HAP-1 (cell line): ENCODE measurements at regions not wholly inside any gene's neighbourhood (a gene's known extent, or its start where the extent isn't known, plus 50 kb on each side); places are given as distances from the start of the nearest gene placed in this dataset.

Experiments used
- DNase-seq, 2 experiments: peaks; one replicate each; pipeline ENCODE4 v3.0.0-alpha.2; 2016 to 2020; ENCODE audit warnings: low spot score in 2 of 2
- H3K27me3 ChIP-seq: fragments of 250-450 bp; sonication (Bioruptor Pico); 2 replicates; pipeline ENCODE4 v1.5.1; 2020; ENCODE audit warnings: low read depth, mild to moderate bottlenecking, moderate library complexity
- H3K36me3 ChIP-seq: fragments of 250-450 bp; sonication (Bioruptor Pico); replicated peaks from 2 replicates; pipeline ENCODE4 v1.5.1; 2020; ENCODE audit warnings: mild to moderate bottlenecking
- H3K4me1 ChIP-seq: fragments of 250-450 bp; sonication (Bioruptor Pico); 2 replicates; pipeline ENCODE4 v1.5.1; 2020; ENCODE audit warnings: mild to moderate bottlenecking
- H3K4me3 ChIP-seq: fragments of 250-450 bp; sonication (Bioruptor Pico); 2 replicates; pipeline ENCODE4 v1.5.1; 2020; ENCODE audit warnings: mild to moderate bottlenecking, moderate library complexity
- H3K9me3 ChIP-seq: fragments of 250-450 bp; sonication (Bioruptor Pico); 2 replicates; pipeline ENCODE4 v1.5.1; 2020; ENCODE audit warnings: mild to moderate bottlenecking, moderate library complexity
- in situ Hi-C: fragments of 300-500 bp; cut with MboI; formaldehyde crosslinking; loops from 3 replicates; pipeline ENCODE4 v1.14.3; 2020; ENCODE audit warnings: low sequenced_read_pairs, inconsistent platforms, mixed read lengths

DNA sequence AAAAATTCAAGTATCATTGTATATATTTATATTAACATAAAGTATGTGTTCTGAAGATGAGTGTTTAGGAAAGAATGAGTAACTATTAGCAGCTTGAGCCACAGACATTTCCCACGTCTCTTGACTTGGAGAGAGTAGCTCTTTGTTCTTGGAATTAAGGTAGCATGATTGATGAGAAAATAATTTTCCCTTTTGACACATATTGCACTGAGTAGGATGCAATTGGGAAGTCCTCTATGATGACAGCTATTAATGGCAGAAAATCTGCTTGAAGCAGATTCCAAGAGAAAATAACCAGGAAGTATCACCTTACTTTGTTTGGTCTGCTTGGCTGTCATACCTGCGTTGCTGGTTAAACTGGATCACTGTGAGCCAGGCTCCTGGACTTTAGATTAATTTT lies 204.8 kb downstream of the TLE4 start:
- DNase-seq: no peak

More for the DNA sequence above, 204.8 kb downstream of the TLE4 start:
- Histone ChIP-seq H3K9me3 (no peaks in the 10 kb centered on the region), H3K4me1 (no peaks in the 10 kb centered on the region), H3K4me3 (no peak overlapping the region), H3K27me3 (0 out of 2 replicates have a peak, but pooled peaks cover 3% of the 10 kb centered on the region), H3K36me3 (no peaks in the 10 kb centered on the region)
- in situ Hi-C loops: no loop called here
